H1 (cell line): ENCODE measurements at regions not wholly inside any gene's neighbourhood (a gene's known extent, or its start where the extent isn't known, plus 50 kb on each side); places are given as distances from the start of the nearest gene placed in this dataset.

ENCODE experiments used
- CTCF ChIA-PET: fragments of 300-600 bp; sonication (Branson Sonifier 250); formaldehyde crosslinking; loops from one replicate; lab custom pipeline; 2021; ENCODE audit not compliant: partially characterized antibody; lab: Charles Lee
- POLR2A ChIA-PET: fragments of 300-600 bp; sonication (Branson Sonifier 250); formaldehyde crosslinking; loops from one replicate; lab custom pipeline; 2021; ENCODE audit warnings: inconsistent platforms; ENCODE audit not compliant: partially characterized antibody; lab: Charles Lee
- DNase-seq, 2 experiments: peaks; one replicate each; pipeline versions ENCODE4 v3.0.0 to v3.0.0-alpha.2; 2010 to 2022; ENCODE audit warnings: low spot score in 2 of 2, low read depth in 1 of 2, mixed read lengths in 1 of 2
- FAIRE-seq: peaks from 2 replicates; lab custom pipeline; 2011; peaks lifted over from hg19 to GRCh38; lab: Jason Lieb, UNC
- H2AFZ ChIP-seq: 2 replicates; pipeline ENCODE4 v1.8.1; 2012; ENCODE audit warnings: low read length, inconsistent platforms
- H2AK5ac ChIP-seq: 2 replicates; pipeline ENCODE4 v1.6.1; 2013; ENCODE audit warnings: low read depth, low read length
- H2BK120ac ChIP-seq: replicated peaks from 2 replicates; pipeline ENCODE3; 2013; ENCODE audit warnings: low read depth, low read length, inconsistent platforms
- H2BK12ac ChIP-seq: 2 replicates; pipeline ENCODE4 v1.6.1; 2013; ENCODE audit warnings: low read depth, low read length
- H2BK15ac ChIP-seq: 2 replicates; pipeline ENCODE4 v1.6.1; 2013; ENCODE audit warnings: low read length
- H2BK20ac ChIP-seq: 2 replicates; pipeline ENCODE4 v1.6.1; 2013; ENCODE audit warnings: low read length
- H2BK5ac ChIP-seq: 2 replicates; pipeline ENCODE4 v1.6.1; 2013; ENCODE audit warnings: low read depth, low read length
- H3K14ac ChIP-seq: 2 replicates; pipeline ENCODE4 v1.6.1; 2013; ENCODE audit warnings: inconsistent platforms; ENCODE audit not compliant: insufficient read length
- H3K18ac ChIP-seq: 2 replicates; pipeline ENCODE4 v1.6.1; 2013; ENCODE audit warnings: low read length; ENCODE audit errors: extremely low read depth
- H3K23ac ChIP-seq: 2 replicates; pipeline ENCODE4 v1.6.1; 2013; ENCODE audit warnings: inconsistent platforms; ENCODE audit not compliant: insufficient read length
- H3K23me2 ChIP-seq: 2 replicates; pipeline ENCODE4 v1.6.1; 2013; ENCODE audit warnings: low read depth, low read length
- H3K27ac ChIP-seq: 2 replicates; pipeline ENCODE4 v1.6.1; 2011; ENCODE audit warnings: low read depth, low read length, inconsistent platforms
- H3K27me3 ChIP-seq, 4 experiments: replicated peaks in 1 of 4; 1 replicate in 1 of 4; 2 replicates in 3 of 4; pipeline versions ENCODE4 v1.6.1 to v1.8.1; 2011 to 2013; ENCODE audit warnings: low read length in 3 of 4, mild to moderate bottlenecking in 3 of 4, inconsistent platforms in 2 of 4, mixed read lengths in 2 of 4, moderate library complexity in 1 of 4; ENCODE audit not compliant: control insufficient read depth in 3 of 4, insufficient read depth in 3 of 4; ENCODE audit errors: extremely low read depth in 1 of 4
- H3K36me3 ChIP-seq, 4 experiments: 2 replicates each; pipeline versions ENCODE4 v1.6.1 to v1.8.1; 2011 to 2013; ENCODE audit warnings: mild to moderate bottlenecking in 4 of 4, low read length in 3 of 4, moderate library complexity in 2 of 4, control low read depth in 1 of 4, inconsistent platforms in 1 of 4; ENCODE audit not compliant: insufficient read depth in 4 of 4, control insufficient read depth in 2 of 4
- H3K4ac ChIP-seq: replicated peaks from 2 replicates; pipeline ENCODE3; 2013; ENCODE audit warnings: low read length, low read depth, mixed read lengths, inconsistent platforms; ENCODE audit not compliant: insufficient read length
- H3K4me1 ChIP-seq, 4 experiments: replicated peaks in 1 of 4; 1 replicate in 1 of 4; 2 replicates in 3 of 4; pipeline versions ENCODE4 v1.6.1 to v1.8.1; 2011 to 2013; ENCODE audit warnings: low read length in 3 of 4, inconsistent platforms in 2 of 4, mixed read lengths in 1 of 4; ENCODE audit not compliant: insufficient read depth in 4 of 4, control insufficient read depth in 3 of 4
- H3K4me2 ChIP-seq, 2 experiments: 2 replicates each; pipeline versions ENCODE4 v1.6.1 to v1.8.1; 2011 to 2013; ENCODE audit warnings: low read depth in 2 of 2, low read length in 2 of 2, control low read depth in 1 of 2, inconsistent platforms in 1 of 2, mild to moderate bottlenecking in 1 of 2; ENCODE audit not compliant: insufficient read depth in 1 of 2
- H3K4me3 ChIP-seq, 4 experiments: fragments of 200-600, 300-600 bp in 1 of 4; sonication (generic), shearing (Covaris generic), sonication (Bioruptor Twin) in 1 of 4; 2 replicates each; pipeline versions ENCODE4 v1.5.1 to v1.8.1; 2011 to 2016; ENCODE audit warnings: low read length in 4 of 4, low read depth in 3 of 4, control low read depth in 2 of 4, inconsistent platforms in 2 of 4, mild to moderate bottlenecking in 2 of 4, mixed read lengths in 1 of 4, moderate library complexity in 1 of 4; ENCODE audit not compliant: insufficient read depth in 2 of 4; ENCODE audit errors: extremely low read depth in 1 of 4
- H3K56ac ChIP-seq: replicated peaks from 2 replicates; pipeline ENCODE3; 2013; ENCODE audit warnings: low read depth, mild to moderate bottlenecking, mixed read lengths, low read length, inconsistent platforms; ENCODE audit not compliant: insufficient read length
- H3K79me1 ChIP-seq: 2 replicates; pipeline ENCODE4 v1.6.1; 2013; ENCODE audit warnings: low read depth, low read length, control low read depth
- H3K79me2 ChIP-seq, 2 experiments: 2 replicates each; pipeline versions ENCODE4 v1.6.1 to v1.8.1; 2012 to 2013; ENCODE audit warnings: low read length in 2 of 2, mild to moderate bottlenecking in 2 of 2, inconsistent platforms in 1 of 2; ENCODE audit not compliant: insufficient read depth in 2 of 2, control insufficient read depth in 1 of 2
- H3K9ac ChIP-seq, 4 experiments: replicated peaks in 1 of 4; 1 replicate in 1 of 4; 2 replicates in 3 of 4; pipeline versions ENCODE4 v1.6.1 to v1.8.1; 2011 to 2013; ENCODE audit warnings: low read depth in 3 of 4, low read length in 3 of 4, control low read depth in 2 of 4, mild to moderate bottlenecking in 2 of 4, moderate library complexity in 2 of 4, inconsistent platforms in 1 of 4; ENCODE audit errors: extremely low read depth in 1 of 4
- H3K9me3 ChIP-seq, 2 experiments: 2 replicates each; pipeline versions ENCODE4 v1.6.1 to v1.8.1; 2012 to 2013; ENCODE audit warnings: mild to moderate bottlenecking in 2 of 2, moderate library complexity in 2 of 2, control low read depth in 1 of 2, inconsistent platforms in 1 of 2, low read depth in 1 of 2, low read length in 1 of 2, mixed read lengths in 1 of 2; ENCODE audit not compliant: insufficient read depth in 2 of 2
- H4K20me1 ChIP-seq, 2 experiments: replicated peaks in 1 of 2; 2 replicates each; pipeline versions ENCODE3 to v1.8.1; 2011 to 2013; ENCODE audit warnings: inconsistent platforms in 2 of 2, low read length in 2 of 2, mild to moderate bottlenecking in 1 of 2; ENCODE audit not compliant: insufficient read depth in 2 of 2, control insufficient read depth in 1 of 2
- H4K5ac ChIP-seq: 2 replicates; pipeline ENCODE4 v1.6.1; 2013; ENCODE audit warnings: low read length, low read depth, mixed read lengths, inconsistent platforms; ENCODE audit not compliant: insufficient read length
- H4K8ac ChIP-seq: 2 replicates; pipeline ENCODE4 v1.8.0; 2013; ENCODE audit warnings: mild to moderate bottlenecking, moderate library complexity, low read length, inconsistent platforms; ENCODE audit not compliant: insufficient read depth; ENCODE audit errors: extremely low read depth
- H4K91ac ChIP-seq: replicated peaks from 2 replicates; pipeline ENCODE3; 2013; ENCODE audit warnings: low read length, mixed read lengths, inconsistent platforms; ENCODE audit not compliant: insufficient read length
- BRCA1 ChIP-seq: IDR thresholded peaks from 2 replicates; pipeline ENCODE4 v1.6.1; 2012; ENCODE audit warnings: low read depth, low read length, improper control_type of control experiment
- CBX8 ChIP-seq: fragments of 300-800, 300-1000 bp; sonication (generic); IDR thresholded peaks from 2 replicates; pipeline ENCODE4 v1.7.1; 2016; ENCODE audit warnings: low read depth, low read length, borderline replicate concordance
- EGR1 ChIP-seq: IDR thresholded peaks from 2 replicates; pipeline ENCODE4 v1.6.1; 2011; ENCODE audit warnings: low read depth, low read length, borderline replicate concordance
- EZH2 ChIP-seq: fragments of 200-600 bp; sonication (generic); IDR thresholded peaks from 2 replicates; pipeline ENCODE4 v1.7.1; 2012; ENCODE audit warnings: low read depth, mild to moderate bottlenecking, moderate library complexity, low read length, inconsistent platforms; ENCODE audit not compliant: severe bottlenecking
- GABPA ChIP-seq: IDR thresholded peaks from 2 replicates; pipeline ENCODE4 v1.6.1; 2011; ENCODE audit warnings: mild to moderate bottlenecking, low read length, moderate library complexity, borderline replicate concordance; ENCODE audit not compliant: insufficient read depth
- HDAC2 ChIP-seq, 2 experiments: fragments of 300-600 bp in 1 of 2; sonication (generic) in 1 of 2; IDR thresholded peaks; 2 replicates each; pipeline ENCODE4 v1.6.1; 2011 to 2012; ENCODE audit warnings: low read depth in 2 of 2, low read length in 2 of 2, mild to moderate bottlenecking in 2 of 2, moderate library complexity in 2 of 2, borderline replicate concordance in 1 of 2, inconsistent platforms in 1 of 2
- HDAC6 ChIP-seq: IDR thresholded peaks from one replicate; pipeline ENCODE4 v1.7.1; 2012; ENCODE audit warnings: low read depth, mild to moderate bottlenecking, inconsistent platforms, low read length, moderate library complexity
- KDM1A ChIP-seq: fragments of 200-600, 300-600 bp; sonication (generic); IDR thresholded peaks from 2 replicates; pipeline ENCODE4 v1.7.1; 2016; ENCODE audit warnings: mild to moderate bottlenecking, low read length, borderline replicate concordance
- MAX ChIP-seq: IDR thresholded peaks from 2 replicates; pipeline ENCODE4 v1.6.1; 2012; ENCODE audit warnings: inconsistent platforms
- POU5F1 ChIP-seq: IDR thresholded peaks from 2 replicates; pipeline ENCODE4 v1.6.1; 2011; ENCODE audit warnings: low read depth, mild to moderate bottlenecking, low read length, moderate library complexity
- RNF2 ChIP-seq: fragments of 200-900, 300-1000 bp; sonication (generic); IDR thresholded peaks from 2 replicates; pipeline ENCODE4 v1.7.1; 2016; ENCODE audit warnings: borderline replicate concordance, low read depth, mild to moderate bottlenecking, antibody characterized with exemption, low read length; ENCODE audit not compliant: poor library complexity, severe bottlenecking; ENCODE audit errors: missing control alignments
- SP4 ChIP-seq: IDR thresholded peaks from 2 replicates; pipeline ENCODE4 v1.6.1; 2012; ENCODE audit warnings: low read length, inconsistent platforms
- WGBS, 2 experiments: shearing (Covaris generic) in 1 of 2; methylation state at CpG; one replicate each; pipeline versions ENCODE4 v1.1.6 to v1.1.7; 2013 to 2015; ENCODE audit warnings: low lambda C conversion rate in 2 of 2, mixed read lengths in 2 of 2, inconsistent platforms in 1 of 2, low coverage in 1 of 2, missing lambda C conversion rate in 1 of 2; ENCODE audit not compliant: insufficient replicate concordance in 2 of 2, insufficient coverage in 1 of 2, insufficient read length in 1 of 2; ENCODE audit errors: extremely low coverage in 1 of 2, missing lambda C conversion rate in 1 of 2; 5-methylcytosine and 5-hydroxymethylcytosine counted together
- TF ChIP-seq, protein P1 (sequence below): IDR thresholded peaks from 2 replicates; pipeline ENCODE4 v1.6.1; 2012; ENCODE audit warnings: inconsistent platforms

GRCh38 chr6:167505782-167506181 lies 180.9 kb downstream of the TTLL2 start:
- H3K27ac ChIP-seq = no peak overlapping the region
- H4K91ac ChIP-seq = no peak overlapping the region
- H3K14ac ChIP-seq = no peak overlapping the region
- no peak overlapping the region for H3K23ac ChIP-seq
- no peak overlapping the region for H4K5ac ChIP-seq
- FAIRE-seq (no peak), DNase-seq (no peak)
- H4K20me1 ChIP-seq = no peaks in the 10 kb centered on the region
- H2BK15ac ChIP-seq = no peak overlapping the region
- no peak overlapping the region for H2BK5ac ChIP-seq
- no peak overlapping the region for H4K8ac ChIP-seq
- 84% methylated on average over 13 of the region's 13 CpGs; no CpG with 5 or more reads in 1 of the 2 experiments for WGBS, 2 experiments
- H2BK12ac ChIP-seq = no peak overlapping the region
- no peak overlapping the region for H3K4me3 ChIP-seq
- no peak overlapping the region for H2AFZ ChIP-seq
- H3K4me2 ChIP-seq = no peak overlapping the region
- H3K9ac ChIP-seq = no peak overlapping the region
- no peaks in the 10 kb centered on the region for H3K9me3 ChIP-seq
- H3K23me2 ChIP-seq = peaks cover 4% of the 10 kb centered on the region; the same call in 1 of the 2 replicates
- H3K4me1 ChIP-seq = peaks cover 0 to 11% (median 0%) of the 10 kb centered on the region in 4 experiments; a peak in 2 of 7 replicates
- no peak overlapping the region for H2BK120ac ChIP-seq
- H2AK5ac ChIP-seq = no peak overlapping the region
- H3K4ac ChIP-seq = no peak overlapping the region
- POLR2A ChIA-PET = no interaction called here
- H3K79me1 ChIP-seq = no peaks in the 10 kb centered on the region
- no peak overlapping the region for H3K18ac ChIP-seq
- CTCF ChIA-PET = interaction anchor here (1.4 to 1.6 kb wide), 2 partner anchors 10 to 19 kb away, joined by 3 to 4 read pairs; no protein-coding TSS in a partner anchor
- H2BK20ac ChIP-seq = no peak overlapping the region
- H3K79me2 ChIP-seq = no peaks in the 10 kb centered on the region
- H3K56ac ChIP-seq = no peak overlapping the region
- H3K36me3 ChIP-seq = no peaks in the 10 kb centered on the region
- no peaks in the 10 kb centered on the region for H3K27me3 ChIP-seq
- TF ChIP-seq, protein P1, sequence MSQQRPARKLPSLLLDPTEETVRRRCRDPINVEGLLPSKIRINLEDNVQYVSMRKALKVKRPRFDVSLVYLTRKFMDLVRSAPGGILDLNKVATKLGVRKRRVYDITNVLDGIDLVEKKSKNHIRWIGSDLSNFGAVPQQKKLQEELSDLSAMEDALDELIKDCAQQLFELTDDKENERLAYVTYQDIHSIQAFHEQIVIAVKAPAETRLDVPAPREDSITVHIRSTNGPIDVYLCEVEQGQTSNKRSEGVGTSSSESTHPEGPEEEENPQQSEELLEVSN = no peak
- no peak for TF ChIP-seq CBX8
- no peak for TF ChIP-seq BRCA1
- TF ChIP-seq MAX = no peak
- no peak for TF ChIP-seq EZH2
- no peak for TF ChIP-seq HDAC6
- TF ChIP-seq KDM1A = no peak
- TF ChIP-seq RNF2 = no peak
- no peak for TF ChIP-seq EGR1
- TF ChIP-seq GABPA = no peak
- TF ChIP-seq SP4 = no peak
- TF ChIP-seq POU5F1 = no peak
- no peak for TF ChIP-seq HDAC2 (IDR thresholded peaks at IDR 0.05; ENCODE audit: borderline replicate concordance in 1 of 2, low read depth in 2 of 2, low read length in 2 of 2)
